ENCODE measurements at regions not wholly inside any gene's neighbourhood (a gene's known extent, or its start where the extent isn't known, plus 50 kb on each side); places are given as distances from the start of the nearest gene placed in this dataset.

- CTCF ChIA-PET (ENCODE audit: partially characterized antibody): interaction anchor here (0.6 to 1.0 kb wide), 6 partner anchors 14 to 258 kb away, joined by 3 to 4 read pairs (median 3); no protein-coding TSS in a partner anchor
- no peak overlapping the region for H3K14ac ChIP-seq (ENCODE audit: insufficient read length)
Measured at GRCh38 chr3:54042259-54042823, 80.0 kb upstream of the CACNA2D3 start.

More at GRCh38 chr3:54042259-54042823, 80.0 kb upstream of the CACNA2D3 start:
- FAIRE-seq (no peak), DNase-seq (ENCODE audit: low read depth in 1 of 2, low spot score in 2 of 2) (peak in 1 of 2 experiments; percentile 5)
- Histone ChIP-seq H2AK5ac (ENCODE audit: low read depth, low read length) (no peak overlapping the region), H2BK5ac (ENCODE audit: low read depth, low read length) (no peak overlapping the region), H3K4me3 (ENCODE audit: extremely low read depth in 1 of 4, insufficient read depth in 2 of 4, low read depth in 3 of 4, low read length in 4 of 4) (no peak overlapping the region), H2BK120ac (replicated peaks; ENCODE audit: low read depth, low read length) (no peak overlapping the region), H3K36me3 (ENCODE audit: control insufficient read depth in 2 of 4, insufficient read depth in 4 of 4, low read length in 3 of 4) (no peaks in the 10 kb centered on the region), H3K9ac (replicated peaks in 1 of 4; ENCODE audit: extremely low read depth in 1 of 4, low read depth in 3 of 4, low read length in 3 of 4) (no peak overlapping the region), H3K23me2 (ENCODE audit: low read depth, low read length) (no peaks in the 10 kb centered on the region; the same call in 1 of the 2 replicates), H3K4ac (replicated peaks; ENCODE audit: insufficient read length, low read depth, low read length) (no peak overlapping the region), H4K8ac (ENCODE audit: extremely low read depth, insufficient read depth, low read length) (no peak overlapping the region), H4K91ac (replicated peaks; ENCODE audit: insufficient read length, low read length) (no peak overlapping the region), H3K56ac (replicated peaks; ENCODE audit: insufficient read length, low read depth, low read length) (no peak overlapping the region), H3K79me1 (ENCODE audit: low read depth, low read length) (no peaks in the 10 kb centered on the region), H2BK12ac (ENCODE audit: low read depth, low read length) (no peak overlapping the region), H4K20me1 (replicated peaks in 1 of 2; ENCODE audit: control insufficient read depth in 1 of 2, insufficient read depth in 2 of 2, low read length in 2 of 2) (no peaks in the 10 kb centered on the region), H3K4me2 (ENCODE audit: insufficient read depth in 1 of 2, low read depth in 2 of 2, low read length in 2 of 2) (no peak overlapping the region), H3K9me3 (ENCODE audit: insufficient read depth in 2 of 2, low read depth in 1 of 2, low read length in 1 of 2) (no peaks in the 10 kb centered on the region), H3K27ac (ENCODE audit: low read depth, low read length) (no peak overlapping the region), H4K5ac (ENCODE audit: insufficient read length, low read depth, low read length) (no peak overlapping the region), H3K79me2 (ENCODE audit: control insufficient read depth in 1 of 2, insufficient read depth in 2 of 2, low read length in 2 of 2) (no peaks in the 10 kb centered on the region), H3K27me3 (replicated peaks in 1 of 4; ENCODE audit: control insufficient read depth in 3 of 4, extremely low read depth in 1 of 4, insufficient read depth in 3 of 4, low read length in 3 of 4) (no peaks in the 10 kb centered on the region), H3K23ac (ENCODE audit: insufficient read length) (no peak overlapping the region), H2BK20ac (ENCODE audit: low read length) (no peak overlapping the region), H3K18ac (ENCODE audit: extremely low read depth, low read length) (no peak overlapping the region), H2BK15ac (ENCODE audit: low read length) (no peak overlapping the region), H3K4me1 (replicated peaks in 1 of 4; ENCODE audit: control insufficient read depth in 3 of 4, insufficient read depth in 4 of 4, low read length in 3 of 4) (peaks cover 0 to 3% (median 0%) of the 10 kb centered on the region in 4 experiments; a peak in 3 of 7 replicates), H2AFZ (ENCODE audit: low read length) (0 out of 2 replicates have a peak overlapping the region, but pooled peaks have one; percentile 9)
- 83% methylated on average over 5 of the region's 5 CpGs; no CpG with 5 or more reads in 1 of the 2 experiments for WGBS, 2 experiments (ENCODE audit: extremely low coverage in 1 of 2, insufficient coverage in 1 of 2, insufficient read length in 1 of 2, insufficient replicate concordance in 2 of 2, low coverage in 1 of 2, low lambda C conversion rate in 2 of 2, missing lambda C conversion rate in 1 of 2)
- POLR2A ChIA-PET (ENCODE audit: partially characterized antibody): no interaction called here
- TF ChIP-seq POLR2AphosphoS5 (IDR thresholded peaks at IDR 0.05; ENCODE audit: low read depth, low read length) (no peak), NRF1 (IDR thresholded peaks at IDR 0.05; ENCODE audit: low read depth, low read length) (no peak), GABPA (IDR thresholded peaks at IDR 0.05; ENCODE audit: borderline replicate concordance, insufficient read depth, low read length) (no peak), SIRT6 (IDR thresholded peaks at IDR 0.05; ENCODE audit: low read length) (no peak), KDM5A (IDR thresholded peaks at IDR 0.05; ENCODE audit: low read length) (no peak)

Data from H1 (cell line).